IPS-18a (cell line): ENCODE measurements at regions not wholly inside any gene's neighbourhood (a gene's known extent, or its start where the extent isn't known, plus 50 kb on each side); places are given as distances from the start of the nearest gene placed in this dataset.

ENCODE experiments used
- H3K27ac ChIP-seq: one replicate; pipeline ENCODE4 v1.5.1; 2013; ENCODE audit warnings: low read length
- H3K27me3 ChIP-seq: one replicate; pipeline ENCODE4 v1.6.1; 2013; ENCODE audit warnings: mild to moderate bottlenecking, low read length; ENCODE audit not compliant: control insufficient read depth, insufficient read depth
- H3K36me3 ChIP-seq: one replicate; pipeline ENCODE4 v1.6.1; 2013; ENCODE audit warnings: low read depth, low read length; ENCODE audit not compliant: control insufficient read depth
- H3K4me1 ChIP-seq: one replicate; pipeline ENCODE4 v1.6.1; 2013; ENCODE audit warnings: low read depth, low read length; ENCODE audit not compliant: control insufficient read depth
- H3K4me3 ChIP-seq: one replicate; pipeline ENCODE4 v1.5.1; 2013; ENCODE audit warnings: low read length
- H3K9ac ChIP-seq: one replicate; pipeline ENCODE4 v1.6.1; 2013; ENCODE audit warnings: mild to moderate bottlenecking, low read length, moderate library complexity
- H3K9me3 ChIP-seq: one replicate; pipeline ENCODE4 v1.6.1; 2013; ENCODE audit warnings: low read depth, low read length; ENCODE audit not compliant: control insufficient read depth

DNA sequence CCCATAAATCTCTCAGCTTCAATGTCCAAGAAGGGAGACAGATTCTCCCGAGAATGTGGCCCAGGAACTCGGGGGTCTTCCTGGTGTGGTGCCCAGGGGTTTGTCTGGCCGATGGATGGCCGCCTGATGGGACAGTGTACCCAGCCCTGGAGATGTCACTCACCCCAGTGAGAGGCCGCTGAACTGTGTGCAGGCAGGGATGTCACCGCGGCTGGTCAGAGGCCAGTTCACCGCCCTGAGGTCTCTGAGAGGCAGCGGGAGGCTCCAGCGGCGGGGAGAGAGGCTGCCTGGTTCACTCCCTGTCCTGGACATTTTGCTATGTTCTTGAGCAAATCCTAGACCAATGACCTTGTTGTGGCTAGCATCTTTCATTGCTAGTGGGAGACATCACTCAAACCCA is 1349.5 kb downstream of the BRD1 start:
- H3K9me3 ChIP-seq: no peaks in the 10 kb centered on the region
- no peaks in the 10 kb centered on the region for H3K4me1 ChIP-seq
- no peak overlapping the region for H3K4me3 ChIP-seq
- H3K9ac ChIP-seq: no peak overlapping the region
- H3K27ac ChIP-seq: no peak overlapping the region
- H3K27me3 ChIP-seq: no peaks in the 10 kb centered on the region
- no peaks in the 10 kb centered on the region for H3K36me3 ChIP-seq

GRCh38 chr22:48477031-48477721 is 1350.5 kb downstream of the BRD1 start:
- H3K9ac ChIP-seq: no peak overlapping the region
- no peak overlapping the region for H3K27ac ChIP-seq
- no peak overlapping the region for H3K4me3 ChIP-seq
- no peaks in the 10 kb centered on the region for H3K9me3 ChIP-seq
- no peaks in the 10 kb centered on the region for H3K4me1 ChIP-seq
- H3K27me3 ChIP-seq: no peaks in the 10 kb centered on the region
- H3K36me3 ChIP-seq: no peaks in the 10 kb centered on the region

- Histone ChIP-seq H3K27ac (no peak overlapping the region), H3K9ac (no peak overlapping the region), H3K4me3 (no peak overlapping the region), H3K9me3 (no peaks in the 10 kb centered on the region), H3K4me1 (no peaks in the 10 kb centered on the region), H3K27me3 (no peaks in the 10 kb centered on the region), H3K36me3 (no peaks in the 10 kb centered on the region)
These were observed 1351.1 kb downstream of the BRD1 start for GRCh38 chr22:48476577-48476976.

DNA sequence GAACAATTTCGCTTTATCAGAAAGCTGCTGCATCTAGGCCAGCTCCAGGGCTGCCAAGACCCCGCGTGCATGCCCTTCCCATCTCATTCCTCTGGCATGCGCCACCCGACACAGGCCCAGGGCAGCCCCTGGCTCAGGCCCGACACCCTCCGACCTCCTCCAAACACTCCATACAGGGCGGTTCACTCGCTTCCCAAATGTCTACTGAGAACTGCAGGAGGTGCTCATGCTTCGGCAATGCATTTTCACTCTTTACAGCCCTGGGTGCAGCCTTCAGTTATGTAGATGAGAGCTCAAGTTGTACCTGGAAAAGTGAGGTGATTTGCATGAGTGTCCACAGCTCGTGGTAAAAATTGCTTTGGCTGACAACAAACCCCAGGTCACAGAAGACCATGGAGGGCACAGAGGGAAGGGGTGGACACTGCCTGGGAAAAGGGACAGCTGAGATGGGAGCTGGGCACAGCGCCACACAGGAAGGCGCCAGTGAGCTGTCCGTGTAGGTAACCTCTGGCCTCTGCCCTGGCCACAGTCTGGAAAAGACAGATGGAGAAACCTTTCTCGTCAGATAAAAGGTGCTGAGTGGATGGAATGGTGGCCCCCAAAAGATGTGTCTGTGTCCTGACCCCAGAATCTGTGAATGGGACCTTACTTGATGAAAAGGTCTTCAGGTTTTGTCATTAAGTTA is 1351.9 kb downstream of the BRD1 start:
- Histone ChIP-seq H3K4me1 (no peaks in the 10 kb centered on the region), H3K27ac (no peak overlapping the region), H3K27me3 (no peaks in the 10 kb centered on the region), H3K4me3 (no peak overlapping the region), H3K36me3 (no peaks in the 10 kb centered on the region), H3K9ac (no peak overlapping the region), H3K9me3 (no peaks in the 10 kb centered on the region)

DNA sequence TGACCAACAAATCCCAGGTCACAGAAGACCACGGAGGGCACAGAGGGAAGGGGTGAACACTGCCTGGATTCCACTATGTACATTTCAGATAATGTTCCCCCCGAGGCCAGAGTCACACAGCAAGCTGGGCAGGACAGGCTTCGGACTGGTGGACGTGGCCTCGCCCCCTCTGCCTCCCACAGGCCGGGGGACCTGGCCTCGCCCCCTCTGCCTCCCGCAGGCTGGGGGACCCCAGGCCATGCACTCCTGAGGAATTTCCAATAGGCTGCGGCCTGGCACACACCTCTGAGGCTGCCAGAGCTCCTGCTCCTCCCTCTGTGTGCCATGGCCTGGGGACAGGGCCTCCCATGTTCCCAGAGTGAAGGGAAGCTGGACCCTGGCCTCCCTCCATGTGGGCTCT is 1352.8 kb downstream of the BRD1 start:
- H3K4me1 ChIP-seq: no peaks in the 10 kb centered on the region
- no peaks in the 10 kb centered on the region for H3K27me3 ChIP-seq
- no peak overlapping the region for H3K27ac ChIP-seq
- H3K4me3 ChIP-seq: no peak overlapping the region
- no peaks in the 10 kb centered on the region for H3K9me3 ChIP-seq
- no peak overlapping the region for H3K9ac ChIP-seq
- no peaks in the 10 kb centered on the region for H3K36me3 ChIP-seq

GRCh38 chr22:48473202-48473601 is 1354.5 kb downstream of the BRD1 start:
- Histone ChIP-seq H3K27ac (no peak overlapping the region), H3K4me3 (no peak overlapping the region), H3K9me3 (no peaks in the 10 kb centered on the region), H3K4me1 (no peaks in the 10 kb centered on the region), H3K27me3 (no peaks in the 10 kb centered on the region), H3K36me3 (no peaks in the 10 kb centered on the region), H3K9ac (no peak overlapping the region)

DNA sequence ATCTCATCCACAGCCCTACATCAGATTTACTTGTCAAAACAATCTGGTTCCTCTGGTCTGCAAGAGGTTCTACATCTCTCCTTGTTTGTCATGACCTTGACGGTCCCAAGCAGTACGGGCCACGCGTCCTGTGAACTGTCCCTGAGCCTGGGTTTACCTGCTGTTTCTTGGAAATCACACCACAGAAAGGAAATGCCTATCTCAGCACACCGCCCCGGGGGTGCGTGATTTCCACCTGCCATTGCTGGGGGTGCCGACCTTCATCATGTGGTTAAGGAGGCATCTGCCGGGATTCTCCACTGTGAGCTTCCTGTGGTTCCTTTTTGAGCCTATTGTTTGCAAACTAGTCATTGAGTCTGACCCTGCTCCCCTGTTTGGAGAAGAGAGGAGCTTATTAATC is 1363.4 kb downstream of the BRD1 start:
- Histone ChIP-seq H3K9me3 (no peaks in the 10 kb centered on the region), H3K36me3 (no peaks in the 10 kb centered on the region), H3K27ac (no peak overlapping the region), H3K4me3 (no peak overlapping the region), H3K4me1 (peaks cover 4% of the 10 kb centered on the region), H3K27me3 (no peaks in the 10 kb centered on the region), H3K9ac (no peak overlapping the region)

GRCh38 chr22:48459859-48460823 is 1367.5 kb downstream of the BRD1 start:
- peaks cover 4% of the 10 kb centered on the region for H3K4me1 ChIP-seq
- no peak overlapping the region for H3K9ac ChIP-seq
- H3K4me3 ChIP-seq: no peak overlapping the region
- no peaks in the 10 kb centered on the region for H3K27me3 ChIP-seq
- H3K27ac ChIP-seq: no peak overlapping the region
- no peaks in the 10 kb centered on the region for H3K36me3 ChIP-seq
- H3K9me3 ChIP-seq: no peaks in the 10 kb centered on the region

GRCh38 chr22:48459259-48459658 is 1368.4 kb downstream of the BRD1 start:
- Histone ChIP-seq H3K4me1 (peaks cover 2% of the 10 kb centered on the region), H3K4me3 (no peak overlapping the region), H3K27ac (no peak overlapping the region), H3K36me3 (no peaks in the 10 kb centered on the region), H3K27me3 (no peaks in the 10 kb centered on the region), H3K9ac (no peak overlapping the region), H3K9me3 (no peaks in the 10 kb centered on the region)

GRCh38 chr22:48456449-48456848 is 1371.2 kb downstream of the BRD1 start:
- H3K4me1 ChIP-seq: no peaks in the 10 kb centered on the region
- no peak overlapping the region for H3K9ac ChIP-seq
- no peaks in the 10 kb centered on the region for H3K36me3 ChIP-seq
- H3K9me3 ChIP-seq: no peaks in the 10 kb centered on the region
- H3K27ac ChIP-seq: no peak overlapping the region
- no peak overlapping the region for H3K4me3 ChIP-seq
- no peaks in the 10 kb centered on the region for H3K27me3 ChIP-seq

GRCh38 chr22:48453751-48454485 is 1373.8 kb downstream of the BRD1 start:
- H3K4me3 ChIP-seq: no peak overlapping the region
- no peaks in the 10 kb centered on the region for H3K4me1 ChIP-seq
- H3K27me3 ChIP-seq: no peaks in the 10 kb centered on the region
- no peak overlapping the region for H3K27ac ChIP-seq
- no peaks in the 10 kb centered on the region for H3K9me3 ChIP-seq
- no peak overlapping the region for H3K9ac ChIP-seq
- no peaks in the 10 kb centered on the region for H3K36me3 ChIP-seq
